H1 (cell line): ENCODE measurements at regions not wholly inside any gene's neighbourhood (a gene's known extent, or its start where the extent isn't known, plus 50 kb on each side); places are given as distances from the start of the nearest gene placed in this dataset.

Experiments used
- CTCF ChIA-PET: fragments of 300-600 bp; sonication (Branson Sonifier 250); formaldehyde crosslinking; loops from one replicate; lab custom pipeline; 2021; ENCODE audit not compliant: partially characterized antibody; lab: Charles Lee
- POLR2A ChIA-PET: fragments of 300-600 bp; sonication (Branson Sonifier 250); formaldehyde crosslinking; loops from one replicate; lab custom pipeline; 2021; ENCODE audit warnings: inconsistent platforms; ENCODE audit not compliant: partially characterized antibody; lab: Charles Lee
- DNase-seq, 2 experiments: peaks; one replicate each; pipeline versions ENCODE4 v3.0.0 to v3.0.0-alpha.2; 2010 to 2022; ENCODE audit warnings: low spot score in 2 of 2, low read depth in 1 of 2, mixed read lengths in 1 of 2
- FAIRE-seq: peaks from 2 replicates; lab custom pipeline; 2011; peaks lifted over from hg19 to GRCh38; lab: Jason Lieb, UNC
- H2AFZ ChIP-seq: 2 replicates; pipeline ENCODE4 v1.8.1; 2012; ENCODE audit warnings: low read length, inconsistent platforms
- H2AK5ac ChIP-seq: 2 replicates; pipeline ENCODE4 v1.6.1; 2013; ENCODE audit warnings: low read depth, low read length
- H2BK120ac ChIP-seq: replicated peaks from 2 replicates; pipeline ENCODE3; 2013; ENCODE audit warnings: low read depth, low read length, inconsistent platforms
- H2BK12ac ChIP-seq: 2 replicates; pipeline ENCODE4 v1.6.1; 2013; ENCODE audit warnings: low read depth, low read length
- H2BK15ac ChIP-seq: 2 replicates; pipeline ENCODE4 v1.6.1; 2013; ENCODE audit warnings: low read length
- H2BK20ac ChIP-seq: 2 replicates; pipeline ENCODE4 v1.6.1; 2013; ENCODE audit warnings: low read length
- H2BK5ac ChIP-seq: 2 replicates; pipeline ENCODE4 v1.6.1; 2013; ENCODE audit warnings: low read depth, low read length
- H3K14ac ChIP-seq: 2 replicates; pipeline ENCODE4 v1.6.1; 2013; ENCODE audit warnings: inconsistent platforms; ENCODE audit not compliant: insufficient read length
- H3K18ac ChIP-seq: 2 replicates; pipeline ENCODE4 v1.6.1; 2013; ENCODE audit warnings: low read length; ENCODE audit errors: extremely low read depth
- H3K23ac ChIP-seq: 2 replicates; pipeline ENCODE4 v1.6.1; 2013; ENCODE audit warnings: inconsistent platforms; ENCODE audit not compliant: insufficient read length
- H3K23me2 ChIP-seq: 2 replicates; pipeline ENCODE4 v1.6.1; 2013; ENCODE audit warnings: low read depth, low read length
- H3K27ac ChIP-seq: 2 replicates; pipeline ENCODE4 v1.6.1; 2011; ENCODE audit warnings: low read depth, low read length, inconsistent platforms
- H3K27me3 ChIP-seq, 4 experiments: replicated peaks in 1 of 4; 1 replicate in 1 of 4; 2 replicates in 3 of 4; pipeline versions ENCODE4 v1.6.1 to v1.8.1; 2011 to 2013; ENCODE audit warnings: low read length in 3 of 4, mild to moderate bottlenecking in 3 of 4, inconsistent platforms in 2 of 4, mixed read lengths in 2 of 4, moderate library complexity in 1 of 4; ENCODE audit not compliant: control insufficient read depth in 3 of 4, insufficient read depth in 3 of 4; ENCODE audit errors: extremely low read depth in 1 of 4
- H3K36me3 ChIP-seq, 4 experiments: 2 replicates each; pipeline versions ENCODE4 v1.6.1 to v1.8.1; 2011 to 2013; ENCODE audit warnings: mild to moderate bottlenecking in 4 of 4, low read length in 3 of 4, moderate library complexity in 2 of 4, control low read depth in 1 of 4, inconsistent platforms in 1 of 4; ENCODE audit not compliant: insufficient read depth in 4 of 4, control insufficient read depth in 2 of 4
- H3K4ac ChIP-seq: replicated peaks from 2 replicates; pipeline ENCODE3; 2013; ENCODE audit warnings: low read length, low read depth, mixed read lengths, inconsistent platforms; ENCODE audit not compliant: insufficient read length
- H3K4me1 ChIP-seq, 4 experiments: replicated peaks in 1 of 4; 1 replicate in 1 of 4; 2 replicates in 3 of 4; pipeline versions ENCODE4 v1.6.1 to v1.8.1; 2011 to 2013; ENCODE audit warnings: low read length in 3 of 4, inconsistent platforms in 2 of 4, mixed read lengths in 1 of 4; ENCODE audit not compliant: insufficient read depth in 4 of 4, control insufficient read depth in 3 of 4
- H3K4me2 ChIP-seq, 2 experiments: 2 replicates each; pipeline versions ENCODE4 v1.6.1 to v1.8.1; 2011 to 2013; ENCODE audit warnings: low read depth in 2 of 2, low read length in 2 of 2, control low read depth in 1 of 2, inconsistent platforms in 1 of 2, mild to moderate bottlenecking in 1 of 2; ENCODE audit not compliant: insufficient read depth in 1 of 2
- H3K4me3 ChIP-seq, 4 experiments: fragments of 200-600, 300-600 bp in 1 of 4; sonication (generic), shearing (Covaris generic), sonication (Bioruptor Twin) in 1 of 4; 2 replicates each; pipeline versions ENCODE4 v1.5.1 to v1.8.1; 2011 to 2016; ENCODE audit warnings: low read length in 4 of 4, low read depth in 3 of 4, control low read depth in 2 of 4, inconsistent platforms in 2 of 4, mild to moderate bottlenecking in 2 of 4, mixed read lengths in 1 of 4, moderate library complexity in 1 of 4; ENCODE audit not compliant: insufficient read depth in 2 of 4; ENCODE audit errors: extremely low read depth in 1 of 4
- H3K56ac ChIP-seq: replicated peaks from 2 replicates; pipeline ENCODE3; 2013; ENCODE audit warnings: low read depth, mild to moderate bottlenecking, mixed read lengths, low read length, inconsistent platforms; ENCODE audit not compliant: insufficient read length
- H3K79me1 ChIP-seq: 2 replicates; pipeline ENCODE4 v1.6.1; 2013; ENCODE audit warnings: low read depth, low read length, control low read depth
- H3K79me2 ChIP-seq, 2 experiments: 2 replicates each; pipeline versions ENCODE4 v1.6.1 to v1.8.1; 2012 to 2013; ENCODE audit warnings: low read length in 2 of 2, mild to moderate bottlenecking in 2 of 2, inconsistent platforms in 1 of 2; ENCODE audit not compliant: insufficient read depth in 2 of 2, control insufficient read depth in 1 of 2
- H3K9ac ChIP-seq, 4 experiments: replicated peaks in 1 of 4; 1 replicate in 1 of 4; 2 replicates in 3 of 4; pipeline versions ENCODE4 v1.6.1 to v1.8.1; 2011 to 2013; ENCODE audit warnings: low read depth in 3 of 4, low read length in 3 of 4, control low read depth in 2 of 4, mild to moderate bottlenecking in 2 of 4, moderate library complexity in 2 of 4, inconsistent platforms in 1 of 4; ENCODE audit errors: extremely low read depth in 1 of 4
- H3K9me3 ChIP-seq, 2 experiments: 2 replicates each; pipeline versions ENCODE4 v1.6.1 to v1.8.1; 2012 to 2013; ENCODE audit warnings: mild to moderate bottlenecking in 2 of 2, moderate library complexity in 2 of 2, control low read depth in 1 of 2, inconsistent platforms in 1 of 2, low read depth in 1 of 2, low read length in 1 of 2, mixed read lengths in 1 of 2; ENCODE audit not compliant: insufficient read depth in 2 of 2
- H4K20me1 ChIP-seq, 2 experiments: replicated peaks in 1 of 2; 2 replicates each; pipeline versions ENCODE3 to v1.8.1; 2011 to 2013; ENCODE audit warnings: inconsistent platforms in 2 of 2, low read length in 2 of 2, mild to moderate bottlenecking in 1 of 2; ENCODE audit not compliant: insufficient read depth in 2 of 2, control insufficient read depth in 1 of 2
- H4K5ac ChIP-seq: 2 replicates; pipeline ENCODE4 v1.6.1; 2013; ENCODE audit warnings: low read length, low read depth, mixed read lengths, inconsistent platforms; ENCODE audit not compliant: insufficient read length
- H4K8ac ChIP-seq: 2 replicates; pipeline ENCODE4 v1.8.0; 2013; ENCODE audit warnings: mild to moderate bottlenecking, moderate library complexity, low read length, inconsistent platforms; ENCODE audit not compliant: insufficient read depth; ENCODE audit errors: extremely low read depth
- H4K91ac ChIP-seq: replicated peaks from 2 replicates; pipeline ENCODE3; 2013; ENCODE audit warnings: low read length, mixed read lengths, inconsistent platforms; ENCODE audit not compliant: insufficient read length
- BACH1 ChIP-seq: IDR thresholded peaks from 2 replicates; pipeline ENCODE4 v1.6.1; 2012; ENCODE audit warnings: low read length, improper control_type of control experiment
- BCL11A ChIP-seq, 2 experiments: IDR thresholded peaks; one replicate each; pipeline ENCODE4 v1.6.1; 2011; ENCODE audit warnings: low read depth in 2 of 2, low read length in 2 of 2, mild to moderate bottlenecking in 2 of 2
- JUN ChIP-seq: IDR thresholded peaks from 2 replicates; pipeline ENCODE4 v1.6.1; 2011; ENCODE audit warnings: low read depth, mild to moderate bottlenecking, improper control_type of control experiment, low read length
- WGBS, 2 experiments: shearing (Covaris generic) in 1 of 2; methylation state at CpG; one replicate each; pipeline versions ENCODE4 v1.1.6 to v1.1.7; 2013 to 2015; ENCODE audit warnings: low lambda C conversion rate in 2 of 2, mixed read lengths in 2 of 2, inconsistent platforms in 1 of 2, low coverage in 1 of 2, missing lambda C conversion rate in 1 of 2; ENCODE audit not compliant: insufficient replicate concordance in 2 of 2, insufficient coverage in 1 of 2, insufficient read length in 1 of 2; ENCODE audit errors: extremely low coverage in 1 of 2, missing lambda C conversion rate in 1 of 2; 5-methylcytosine and 5-hydroxymethylcytosine counted together

DNA sequence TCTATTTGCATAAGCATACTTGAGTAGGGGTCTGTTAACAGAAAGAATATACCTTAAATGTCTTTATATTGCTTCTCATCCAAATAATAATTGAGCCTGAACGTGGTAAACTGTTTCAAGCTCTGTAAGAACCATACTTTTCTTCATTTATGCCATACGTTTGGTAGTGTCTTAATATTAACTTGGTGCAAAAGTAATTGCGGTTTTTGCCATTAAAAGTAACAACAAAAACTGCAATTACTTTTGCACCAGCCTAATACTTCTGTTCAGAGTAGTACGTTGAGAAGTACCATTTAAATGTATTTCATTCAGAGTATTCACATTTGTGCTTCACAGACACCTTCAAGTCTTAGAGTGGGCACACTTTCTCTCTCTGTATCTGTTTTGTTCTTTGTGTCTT is 60.5 kb downstream of the DDIT4L start:
- Histone ChIP-seq H4K20me1 (no peaks in the 10 kb centered on the region), H3K9me3 (no peaks in the 10 kb centered on the region; a peak in 1 of 4 replicates), H2AK5ac (no peak overlapping the region), H3K27ac (no peak overlapping the region), H3K4me2 (no peak overlapping the region), H2BK120ac (no peak overlapping the region), H2BK12ac (no peak overlapping the region), H2BK5ac (no peak overlapping the region), H4K8ac (no peak overlapping the region), H4K91ac (no peak overlapping the region), H3K36me3 (no peaks in the 10 kb centered on the region), H3K9ac (no peak overlapping the region), H2AFZ (no peak overlapping the region), H3K4ac (no peak overlapping the region), H3K79me1 (no peaks in the 10 kb centered on the region), H3K79me2 (no peaks in the 10 kb centered on the region), H3K18ac (no peak overlapping the region), H2BK20ac (no peak overlapping the region), H3K56ac (no peak overlapping the region), H3K4me1 (no peaks in the 10 kb centered on the region), H3K14ac (no peak overlapping the region), H3K23me2 (no peaks in the 10 kb centered on the region), H3K27me3 (peaks cover 0 to 1% (median 0%) of the 10 kb centered on the region in 4 experiments; a peak in 1 of 7 replicates), H4K5ac (no peak overlapping the region), H2BK15ac (no peak overlapping the region), H3K23ac (no peak overlapping the region), H3K4me3 (no peak overlapping the region)
- DNase-seq, result no peak
- CTCF ChIA-PET, result no interaction called here
- POLR2A ChIA-PET, result no interaction called here
- no peak for FAIRE-seq
- no peak for TF ChIP-seq BACH1
- no peak for TF ChIP-seq BCL11A (IDR thresholded peaks at IDR 0.05; ENCODE audit: low read depth in 2 of 2, low read length in 2 of 2)
- no peak for TF ChIP-seq JUN
- 87% methylated on average over 4 of the region's 4 CpGs; no CpG with 5 or more reads in 1 of the 2 experiments for WGBS, 2 experiments
